Natural killer cell (primary cell): ENCODE measurements at regions not wholly inside any gene's neighbourhood (a gene's known extent, or its start where the extent isn't known, plus 50 kb on each side); places are given as distances from the start of the nearest gene placed in this dataset.

Experiments used
- ATAC-seq, 3 donors: fragments of 150-1000 bp in 2 of 3; fragments of 200-7000 bp in 1 of 3; cut with Tn5 transposase; 1 replicate in 1 of 3; 2 replicates in 2 of 3; pipeline ENCODE4 v1.10.0; 2021; ENCODE audit warnings: mild to moderate bottlenecking in 2 of 3, moderate library complexity in 2 of 3
- DNase-seq, 2 donors: peaks; one replicate each; pipeline versions ENCODE4 v3.0.0 to v3.0.0-alpha.2; 2013 to 2021; ENCODE audit warnings: mixed read lengths in 1 of 2
- H3K27ac ChIP-seq: one replicate; pipeline ENCODE4 v1.5.1; 2013; ENCODE audit warnings: mild to moderate bottlenecking, low read length
- H3K27me3 ChIP-seq: one replicate; pipeline ENCODE4 v1.6.1; 2013; ENCODE audit warnings: low read length; ENCODE audit not compliant: control insufficient read depth, insufficient read depth
- H3K36me3 ChIP-seq: one replicate; pipeline ENCODE4 v1.6.1; 2013; ENCODE audit warnings: low read length; ENCODE audit not compliant: control insufficient read depth, insufficient read depth
- H3K4me1 ChIP-seq: one replicate; pipeline ENCODE4 v1.6.1; 2013; ENCODE audit warnings: low read length; ENCODE audit not compliant: control insufficient read depth, insufficient read depth
- H3K4me3 ChIP-seq: one replicate; pipeline ENCODE4 v1.5.1; 2013; ENCODE audit warnings: low read length
- H3K9me3 ChIP-seq: one replicate; pipeline ENCODE4 v1.6.1; 2013; ENCODE audit warnings: low read length; ENCODE audit not compliant: control insufficient read depth, insufficient read depth
- H3K27ac Mint-ChIP-seq, 2 donors: one replicate each; pipeline ENCODE4 v1.8.0; 2022; ENCODE audit warnings: mild to moderate bottlenecking in 2 of 2, mixed read lengths in 2 of 2, moderate library complexity in 1 of 2
- H3K27me3 Mint-ChIP-seq, 2 donors: one replicate each; pipeline ENCODE4 v1.8.0; 2022; ENCODE audit warnings: low read depth in 2 of 2, mixed read lengths in 2 of 2
- H3K36me3 Mint-ChIP-seq: one replicate; pipeline ENCODE4 v1.8.0; 2022; ENCODE audit warnings: mixed read lengths
- H3K4me1 Mint-ChIP-seq, 2 donors: one replicate each; pipeline ENCODE4 v1.8.0; 2022; ENCODE audit warnings: mixed read lengths in 2 of 2
- H3K4me3 Mint-ChIP-seq: one replicate; pipeline ENCODE4 v1.8.0; 2022; ENCODE audit warnings: mild to moderate bottlenecking, moderate library complexity, mixed read lengths
- H3K9me3 Mint-ChIP-seq, 2 donors: one replicate each; pipeline ENCODE4 v1.8.0; 2022; ENCODE audit warnings: mixed read lengths in 2 of 2
- CTCF ChIP-seq: fragments of 200-600 bp; IDR thresholded peaks from one replicate; pipeline ENCODE4 v1.8.0; 2022; ENCODE audit warnings: antibody characterized with exemption
- WGBS: methylation state at CpG from one replicate; pipeline ENCODE4 v1.1.7; 2013; ENCODE audit warnings: missing lambda C conversion rate; ENCODE audit not compliant: insufficient coverage; 5-methylcytosine and 5-hydroxymethylcytosine counted together
- intact Hi-C: fragments of 100-400 bp; cut with micrococcal nuclease; formaldehyde crosslinking; loops from one replicate; pipeline ENCODE4 v1.14.2; 2022

GRCh38 chr12:91307957-91308670 lies 125.5 kb upstream of the DCN start:
- no peaks in the 10 kb centered on the region for H3K9me3 ChIP-seq
- Mint-ChIP-seq H3K27ac (no peak overlapping the region), H3K27me3 (peaks cover 8 to 13% of the 10 kb centered on the region in 2 donors), H3K36me3 (no peaks in the 10 kb centered on the region), H3K9me3 (peaks cover 0 to 2% of the 10 kb centered on the region in 2 donors), H3K4me3 (no peak overlapping the region), H3K4me1 (no peaks in the 10 kb centered on the region)
- no peak for DNase-seq
- no peaks in the 10 kb centered on the region for H3K27me3 ChIP-seq
- WGBS: 0% methylated on average over 1 of the region's 1 CpG
- no peak for ATAC-seq
- H3K36me3 ChIP-seq: no peaks in the 10 kb centered on the region
- TF ChIP-seq CTCF: no peak
- intact Hi-C loops: no loop called here
- no peak overlapping the region for H3K27ac ChIP-seq
- H3K4me1 ChIP-seq: no peaks in the 10 kb centered on the region
- H3K4me3 ChIP-seq: no peak overlapping the region

- intact Hi-C loops: no loop called here
- Histone ChIP-seq H3K9me3 (peaks cover 4% of the 10 kb centered on the region), H3K27me3 (no peaks in the 10 kb centered on the region), H3K27ac (no peak overlapping the region), H3K4me1 (no peaks in the 10 kb centered on the region), H3K36me3 (no peaks in the 10 kb centered on the region), H3K4me3 (no peak overlapping the region)
- no peaks in the 10 kb centered on the region for H3K36me3 Mint-ChIP-seq
- H3K9me3 Mint-ChIP-seq: peaks cover 0 to 2% of the 10 kb centered on the region in 2 donors
- H3K27me3 Mint-ChIP-seq: peaks cover 0 to 3% of the 10 kb centered on the region in 2 donors
- H3K27ac Mint-ChIP-seq: no peak overlapping the region
- no peak for ATAC-seq
- DNase-seq: no peak
- no peaks in the 10 kb centered on the region for H3K4me1 Mint-ChIP-seq
- no peak for TF ChIP-seq CTCF
- H3K4me3 Mint-ChIP-seq: no peak overlapping the region
These were observed 107.7 kb upstream of the DCN start for GRCh38 chr12:91290354-91290753.

GRCh38 chr12:91289906-91290305 lies 107.3 kb upstream of the DCN start:
- no peaks in the 10 kb centered on the region for H3K27me3 ChIP-seq
- no peak overlapping the region for H3K4me3 ChIP-seq
- H3K27me3 Mint-ChIP-seq: peaks cover 0 to 2% of the 10 kb centered on the region in 2 donors
- H3K27ac ChIP-seq: no peak overlapping the region
- no peak overlapping the region for H3K4me3 Mint-ChIP-seq
- no peaks in the 10 kb centered on the region for H3K4me1 ChIP-seq
- 70% methylated on average over 2 of the region's 3 CpGs for WGBS
- no peak overlapping the region for H3K27ac Mint-ChIP-seq
- peaks cover 4% of the 10 kb centered on the region for H3K9me3 ChIP-seq
- peaks cover 0 to under 1% of the 10 kb centered on the region in 2 donors for H3K9me3 Mint-ChIP-seq
- H3K36me3 ChIP-seq: no peaks in the 10 kb centered on the region
- DNase-seq (no peak), ATAC-seq (no peak)
- no peaks in the 10 kb centered on the region for H3K36me3 Mint-ChIP-seq
- intact Hi-C loops: no loop called here
- no peaks in the 10 kb centered on the region for H3K4me1 Mint-ChIP-seq
- TF ChIP-seq CTCF: no peak

GRCh38 chr12:91289072-91289471 lies 106.5 kb upstream of the DCN start:
- no peak overlapping the region for H3K27ac Mint-ChIP-seq
- H3K9me3 ChIP-seq: no peaks in the 10 kb centered on the region
- H3K36me3 Mint-ChIP-seq: no peaks in the 10 kb centered on the region

More at GRCh38 chr12:91289072-91289471, 106.5 kb upstream of the DCN start:
- no peak for DNase-seq
- Histone ChIP-seq H3K4me1 (no peaks in the 10 kb centered on the region), H3K36me3 (no peaks in the 10 kb centered on the region), H3K27me3 (no peaks in the 10 kb centered on the region), H3K27ac (no peak overlapping the region), H3K4me3 (no peak overlapping the region)
- no peak for ATAC-seq
- Mint-ChIP-seq H3K4me3 (no peak overlapping the region), H3K9me3 (no peaks in the 10 kb centered on the region), H3K27me3 (no peaks in the 10 kb centered on the region), H3K4me1 (no peaks in the 10 kb centered on the region)
- intact Hi-C loops: no loop called here
- TF ChIP-seq CTCF: no peak
- no CpG with 5 or more reads among the region's 1 CpG for WGBS
